ENCODE measurements at regions not wholly inside any gene's neighbourhood (a gene's known extent, or its start where the extent isn't known, plus 50 kb on each side); places are given as distances from the start of the nearest gene placed in this dataset.

DNA sequence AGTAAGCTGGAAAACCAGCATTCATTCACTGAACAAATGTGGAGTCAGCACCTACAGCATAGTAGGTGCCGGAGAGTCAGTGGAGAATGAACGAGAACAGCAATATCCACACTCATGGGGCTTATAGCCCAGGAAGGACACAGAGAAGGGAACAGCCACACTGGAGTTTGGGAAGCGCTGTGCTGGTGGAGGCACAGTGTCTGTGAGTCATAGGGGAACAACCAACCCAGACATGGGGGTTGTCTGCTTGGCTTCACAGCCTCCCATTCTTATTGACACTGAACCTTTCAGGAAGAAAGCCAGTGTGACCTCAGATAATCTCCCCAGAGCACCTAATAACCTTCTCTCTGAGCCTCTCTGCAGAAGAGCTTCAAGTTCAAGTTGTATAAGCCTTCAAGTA, 56.6 kb upstream of the UBASH3B start:
- TF ChIP-seq, protein P1, sequence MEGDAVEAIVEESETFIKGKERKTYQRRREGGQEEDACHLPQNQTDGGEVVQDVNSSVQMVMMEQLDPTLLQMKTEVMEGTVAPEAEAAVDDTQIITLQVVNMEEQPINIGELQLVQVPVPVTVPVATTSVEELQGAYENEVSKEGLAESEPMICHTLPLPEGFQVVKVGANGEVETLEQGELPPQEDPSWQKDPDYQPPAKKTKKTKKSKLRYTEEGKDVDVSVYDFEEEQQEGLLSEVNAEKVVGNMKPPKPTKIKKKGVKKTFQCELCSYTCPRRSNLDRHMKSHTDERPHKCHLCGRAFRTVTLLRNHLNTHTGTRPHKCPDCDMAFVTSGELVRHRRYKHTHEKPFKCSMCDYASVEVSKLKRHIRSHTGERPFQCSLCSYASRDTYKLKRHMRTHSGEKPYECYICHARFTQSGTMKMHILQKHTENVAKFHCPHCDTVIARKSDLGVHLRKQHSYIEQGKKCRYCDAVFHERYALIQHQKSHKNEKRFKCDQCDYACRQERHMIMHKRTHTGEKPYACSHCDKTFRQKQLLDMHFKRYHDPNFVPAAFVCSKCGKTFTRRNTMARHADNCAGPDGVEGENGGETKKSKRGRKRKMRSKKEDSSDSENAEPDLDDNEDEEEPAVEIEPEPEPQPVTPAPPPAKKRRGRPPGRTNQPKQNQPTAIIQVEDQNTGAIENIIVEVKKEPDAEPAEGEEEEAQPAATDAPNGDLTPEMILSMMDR (IDR thresholded peaks at IDR 0.05), result no peak
- TF ChIP-seq POLR2A (IDR thresholded peaks at IDR 0.05; ENCODE audit: low read length) (no peak), ESRRA (IDR thresholded peaks at IDR 0.05; ENCODE audit: borderline replicate concordance, low read length) (no peak), JUN (IDR thresholded peaks at IDR 0.05) (no peak), MAFK (IDR thresholded peaks at IDR 0.05; ENCODE audit: partially characterized antibody) (peak; percentile 11), EP300 (IDR thresholded peaks at IDR 0.05) (0 out of 5 replicates have a peak, but pooled peaks of 1 of the 2 experiments have one; percentile 13), SMC3 (IDR thresholded peaks at IDR 0.05) (no peak)
- TF ChIP-seq, protein P2, sequence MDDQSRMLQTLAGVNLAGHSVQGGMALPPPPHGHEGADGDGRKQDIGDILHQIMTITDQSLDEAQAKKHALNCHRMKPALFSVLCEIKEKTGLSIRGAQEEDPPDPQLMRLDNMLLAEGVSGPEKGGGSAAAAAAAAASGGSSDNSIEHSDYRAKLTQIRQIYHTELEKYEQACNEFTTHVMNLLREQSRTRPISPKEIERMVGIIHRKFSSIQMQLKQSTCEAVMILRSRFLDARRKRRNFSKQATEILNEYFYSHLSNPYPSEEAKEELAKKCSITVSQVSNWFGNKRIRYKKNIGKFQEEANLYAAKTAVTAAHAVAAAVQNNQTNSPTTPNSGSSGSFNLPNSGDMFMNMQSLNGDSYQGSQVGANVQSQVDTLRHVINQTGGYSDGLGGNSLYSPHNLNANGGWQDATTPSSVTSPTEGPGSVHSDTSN (IDR thresholded peaks at IDR 0.05), result no peak
- TF ChIP-seq, protein P3, sequence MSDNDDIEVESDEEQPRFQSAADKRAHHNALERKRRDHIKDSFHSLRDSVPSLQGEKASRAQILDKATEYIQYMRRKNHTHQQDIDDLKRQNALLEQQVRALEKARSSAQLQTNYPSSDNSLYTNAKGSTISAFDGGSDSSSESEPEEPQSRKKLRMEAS (IDR thresholded peaks at IDR 0.05), result no peak

Measured in A549 (cell line).